ENCODE measurements at regions not wholly inside any gene's neighbourhood (a gene's known extent, or its start where the extent isn't known, plus 50 kb on each side); places are given as distances from the start of the nearest gene placed in this dataset.

DNA sequence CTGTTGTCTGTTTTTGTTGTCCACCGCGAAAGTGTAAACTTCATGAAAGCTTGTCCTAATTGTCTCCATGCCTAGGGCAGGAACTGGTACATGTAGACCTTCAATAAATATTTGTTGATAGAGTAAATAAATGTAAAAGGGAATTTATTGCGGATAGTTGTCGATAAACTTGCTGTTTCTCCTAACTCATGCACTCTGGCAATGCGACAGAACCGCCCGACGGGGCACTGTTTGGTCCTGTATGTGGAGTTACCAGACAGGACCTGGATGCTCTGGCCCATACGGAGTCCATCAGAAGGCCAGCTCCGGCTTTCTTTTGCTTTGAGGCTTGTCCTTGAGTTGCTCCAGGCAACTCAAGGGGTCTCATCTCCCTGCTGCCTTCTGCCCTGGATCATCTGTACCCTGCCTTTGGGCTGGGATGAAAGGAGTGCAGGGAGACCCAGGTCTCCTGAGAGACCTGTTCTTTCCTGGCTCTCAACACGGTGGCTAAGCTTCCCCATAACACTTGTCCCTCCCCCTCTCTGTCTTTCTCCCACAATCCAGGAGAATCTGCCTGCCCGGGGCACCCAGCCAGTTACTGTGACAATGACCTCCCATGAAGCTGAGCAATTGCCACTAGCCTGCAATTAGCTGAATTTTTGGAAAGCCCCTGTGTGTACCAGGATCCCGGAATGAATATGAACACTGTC is 149.5 kb upstream of the PTCH1 start:
- no peak for DNase-seq

DNA sequence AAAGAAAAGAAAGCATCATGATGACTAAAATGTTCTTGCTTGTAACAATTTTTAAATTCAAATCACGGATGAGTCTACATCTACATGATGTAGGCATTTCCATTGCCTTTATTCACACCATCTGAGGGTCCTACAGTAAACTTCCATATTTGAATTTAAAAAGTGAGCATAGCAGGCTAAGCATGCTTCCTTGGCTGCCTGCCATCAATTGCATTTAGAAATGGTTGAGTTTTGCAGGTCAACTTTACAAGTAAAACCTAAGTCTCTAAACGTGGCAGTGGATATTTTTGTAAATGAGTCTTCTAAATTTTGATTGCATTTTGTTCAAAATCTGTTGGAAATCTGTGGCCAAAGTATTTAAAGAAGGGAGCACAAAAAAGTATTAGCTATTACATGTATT is 136.5 kb upstream of the PTCH1 start:
- DNase-seq: no peak

DNA sequence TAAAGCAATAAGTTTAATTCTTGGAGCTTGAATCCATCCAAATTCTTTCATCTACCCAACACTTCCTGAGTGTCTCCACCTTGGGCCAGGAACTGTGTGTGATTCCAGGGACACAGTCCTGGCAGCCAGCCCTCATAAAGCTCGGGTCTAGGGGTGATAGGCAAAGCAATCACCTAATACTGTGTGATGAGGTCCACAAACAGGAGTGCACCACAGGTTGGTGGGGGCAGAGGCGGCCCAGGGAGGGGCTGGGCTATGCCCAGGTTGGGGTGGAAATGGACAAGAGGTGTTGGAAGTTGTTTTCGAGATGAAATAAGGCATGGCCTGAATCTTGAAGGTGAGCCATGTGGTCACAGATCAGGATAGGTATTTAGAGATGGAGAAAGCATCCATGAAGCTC is 133.9 kb upstream of the PTCH1 start:
- DNase-seq: no peak

DNA sequence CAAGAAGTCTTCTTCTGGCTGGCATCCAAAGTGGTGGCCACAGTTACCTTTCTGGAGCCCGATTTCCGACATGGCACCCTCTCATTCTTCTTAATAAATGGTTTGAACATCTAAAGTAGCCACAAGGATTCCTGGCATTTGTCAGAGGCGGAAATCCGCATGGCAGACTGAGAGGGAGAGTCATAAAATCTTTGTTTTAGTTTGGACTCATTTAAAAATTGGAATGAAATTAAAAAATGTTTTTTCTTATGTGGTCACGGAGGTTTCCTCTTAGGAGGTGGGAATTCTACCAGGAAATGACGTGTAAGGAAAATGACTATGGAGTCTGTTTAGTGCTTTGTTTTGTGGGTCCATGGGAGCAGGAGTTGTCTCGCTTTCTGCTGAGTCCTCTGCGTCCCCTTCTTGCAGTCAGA is 133.0 kb upstream of the PTCH1 start:
- DNase-seq: peak; percentile 33

DNA sequence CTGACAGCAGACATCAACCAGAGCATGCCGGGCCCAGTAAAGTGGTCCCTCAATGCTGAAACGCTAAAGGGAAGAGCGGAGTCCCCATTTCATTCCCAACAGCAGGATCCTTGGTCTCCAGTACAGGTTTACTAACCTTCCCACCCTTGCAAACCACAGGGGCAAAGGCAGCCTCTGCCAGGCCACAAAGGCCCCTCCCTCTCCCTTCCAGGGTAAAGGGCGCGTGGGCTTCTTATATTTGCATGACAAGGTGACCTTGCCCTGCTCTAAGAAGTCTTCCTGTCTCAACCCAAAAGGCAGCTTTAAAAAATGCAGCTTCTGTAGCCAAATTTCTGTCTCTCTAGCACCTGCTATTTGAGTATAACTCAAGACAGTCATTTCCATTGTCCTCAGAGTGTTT is 131.5 kb upstream of the PTCH1 start:
- DNase-seq: no peak

DNA sequence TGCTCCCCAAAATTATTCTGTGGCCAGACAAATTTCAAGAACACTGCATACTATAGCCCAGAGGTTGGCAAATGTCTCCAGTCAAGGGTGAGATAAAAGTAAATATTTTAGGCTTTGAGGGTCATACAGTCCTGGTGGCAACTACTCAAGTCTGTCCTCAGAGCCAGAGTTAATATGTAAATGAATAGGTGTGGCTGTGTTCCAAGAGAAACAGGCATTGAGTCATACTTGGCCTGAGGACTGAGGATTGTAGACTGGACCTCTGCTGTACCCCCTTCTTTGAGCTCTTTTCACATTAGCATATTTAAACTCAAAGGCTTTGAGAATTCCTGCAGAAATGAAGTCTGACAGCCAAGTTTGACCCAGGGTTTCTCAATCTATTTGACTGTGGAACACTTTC is 129.2 kb upstream of the PTCH1 start:
- DNase-seq: no peak

DNA sequence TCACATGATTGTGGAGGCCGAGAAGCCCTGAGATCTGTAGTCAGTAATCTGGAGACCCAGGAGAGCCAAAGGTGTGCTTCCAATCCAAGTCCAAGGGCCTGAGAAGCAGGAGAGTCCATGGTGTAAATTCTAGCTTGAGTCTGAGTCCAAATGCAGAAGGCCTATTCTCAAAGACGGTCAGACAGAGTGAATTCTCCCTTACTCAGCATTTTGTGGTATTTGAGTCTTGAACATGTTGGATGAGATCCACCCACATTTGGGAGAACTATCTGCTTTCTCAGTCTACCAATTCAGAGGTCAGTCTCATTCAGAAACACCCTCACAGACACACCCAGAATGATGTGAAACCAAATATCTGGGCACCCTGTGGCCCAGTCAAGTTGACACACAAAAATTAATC is 128.8 kb upstream of the PTCH1 start:
- DNase-seq: no peak

DNA sequence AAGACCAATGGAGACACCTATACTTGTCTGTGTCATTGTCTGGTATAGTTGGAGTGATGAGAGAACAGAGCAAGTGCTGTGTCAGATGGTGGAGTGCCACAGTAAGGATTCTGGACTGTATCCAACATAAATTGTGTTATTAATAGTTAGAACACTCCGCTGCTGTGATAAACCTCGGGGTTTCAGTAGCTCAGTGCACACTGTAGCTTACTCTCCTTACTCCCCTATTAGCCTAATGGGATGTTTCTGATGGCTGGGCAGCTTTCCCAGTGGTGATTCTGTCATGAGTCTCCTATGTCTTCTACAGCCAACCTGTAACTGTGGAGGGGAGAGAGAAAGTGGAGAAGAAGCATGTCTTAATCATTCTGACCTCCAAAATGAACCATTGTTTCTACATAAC is 127.6 kb upstream of the PTCH1 start:
- peak; percentile 38 for DNase-seq

DNA sequence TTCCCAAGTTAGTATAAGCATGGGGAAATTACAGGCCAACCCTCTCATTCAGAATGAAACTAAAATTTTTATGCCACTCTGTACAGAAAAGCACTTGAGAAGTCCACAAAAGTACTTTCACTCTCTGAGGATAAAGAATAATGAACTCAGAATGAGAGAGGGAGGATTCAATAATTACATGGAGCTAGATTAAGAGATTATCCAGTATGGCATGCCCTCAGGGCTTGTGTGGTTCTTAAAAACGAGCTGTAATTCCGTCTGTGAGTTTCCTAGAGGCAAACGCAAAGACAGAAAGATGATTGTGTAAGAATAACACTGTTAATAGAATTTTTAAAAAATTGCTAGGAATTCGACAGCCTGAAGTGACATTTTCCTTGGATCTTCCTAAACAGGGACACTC is 126.8 kb upstream of the PTCH1 start:
- DNase-seq: no peak

DNA sequence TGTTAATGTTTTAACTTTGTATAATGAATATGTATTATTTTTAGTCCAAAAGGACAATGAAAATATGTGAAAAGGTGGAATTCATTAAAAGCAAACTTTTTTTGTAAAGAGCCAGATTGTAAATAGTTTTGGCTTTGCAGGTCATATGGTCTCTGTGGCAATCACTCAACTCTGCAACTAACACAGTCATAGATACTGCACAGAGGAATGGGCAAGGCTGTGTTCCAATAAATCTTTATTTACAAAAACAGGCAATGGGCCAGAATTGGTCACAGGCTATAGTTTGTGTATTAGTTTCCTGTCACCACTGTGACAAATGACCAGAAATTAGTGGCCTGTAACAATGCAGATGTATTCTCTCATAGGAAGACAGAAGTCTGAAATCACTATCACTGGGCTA is 125.4 kb upstream of the PTCH1 start:
- DNase-seq: no peak

DNA sequence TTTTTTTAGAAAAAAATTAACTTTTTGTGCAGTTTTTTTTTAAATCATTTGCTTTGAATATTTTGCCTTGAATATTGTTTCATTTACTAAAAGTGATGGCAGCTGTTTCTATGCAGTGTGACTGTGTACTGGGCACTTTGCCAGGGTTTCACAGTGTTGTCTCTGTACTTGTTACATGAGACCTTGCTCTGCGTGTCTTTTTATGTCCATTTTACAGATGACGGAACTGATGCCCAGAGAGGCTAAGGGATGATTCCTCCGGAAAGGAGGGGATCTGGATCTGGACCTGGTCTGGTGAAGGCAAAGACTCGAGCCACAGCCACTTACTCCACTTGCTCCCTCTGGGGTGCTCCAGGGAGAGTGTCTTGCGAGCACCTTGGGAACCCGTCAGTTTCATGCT is 124.8 kb upstream of the PTCH1 start:
- DNase-seq: no peak

DNA sequence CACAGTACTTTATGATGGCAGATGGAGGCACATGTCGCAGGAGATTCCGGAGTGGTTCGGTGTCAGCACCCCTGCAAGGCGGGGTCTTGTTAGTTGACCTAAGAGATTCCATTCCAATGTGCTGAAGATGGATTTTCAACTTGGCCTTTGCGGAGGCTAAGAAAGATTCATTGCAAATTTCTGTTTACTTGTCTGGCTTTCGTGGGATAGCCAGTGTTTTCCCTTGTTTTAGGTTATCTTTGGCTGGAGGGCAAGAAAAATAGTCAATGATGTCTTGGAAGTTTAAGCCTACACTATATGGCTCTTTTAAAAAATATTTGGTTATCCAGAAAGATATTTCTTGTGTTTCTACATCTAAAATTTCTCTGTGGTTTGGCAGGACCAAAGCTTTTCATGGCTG is 123.6 kb upstream of the PTCH1 start:
- no peak for DNase-seq

DNA sequence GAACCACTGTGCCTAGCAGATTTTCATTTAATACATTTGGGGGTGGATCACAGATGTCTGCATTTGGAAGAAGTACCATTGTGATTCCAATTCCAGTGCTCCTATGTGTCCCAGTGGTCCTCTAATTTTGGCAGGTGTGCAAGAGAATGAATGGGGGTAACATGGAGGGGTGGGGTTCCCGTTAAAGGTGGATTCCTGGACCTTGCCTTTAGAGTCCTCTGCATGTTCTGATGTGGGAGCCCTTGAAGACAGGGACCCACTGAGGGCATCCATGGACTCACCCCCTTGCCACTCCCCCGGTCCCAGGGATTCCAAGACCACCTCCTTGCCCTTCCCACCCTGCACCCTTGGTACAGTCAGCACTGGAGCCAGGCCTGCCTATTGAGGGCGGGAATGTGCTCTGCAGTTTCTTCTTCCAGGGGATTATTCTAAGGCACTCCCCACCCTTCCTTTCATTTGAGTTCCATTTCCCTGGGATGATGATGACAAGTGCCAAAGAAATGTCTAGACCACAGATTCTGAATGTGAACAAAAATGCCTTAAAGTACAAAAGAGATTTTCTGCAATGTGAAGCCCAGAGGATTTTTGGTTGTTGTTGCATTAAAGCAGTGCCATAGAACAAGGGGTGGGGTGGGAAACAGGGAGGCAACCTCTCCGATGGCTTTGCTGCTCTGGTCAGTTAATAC is 119.4 kb upstream of the PTCH1 start:
- DNase-seq: peak; percentile 31

DNA sequence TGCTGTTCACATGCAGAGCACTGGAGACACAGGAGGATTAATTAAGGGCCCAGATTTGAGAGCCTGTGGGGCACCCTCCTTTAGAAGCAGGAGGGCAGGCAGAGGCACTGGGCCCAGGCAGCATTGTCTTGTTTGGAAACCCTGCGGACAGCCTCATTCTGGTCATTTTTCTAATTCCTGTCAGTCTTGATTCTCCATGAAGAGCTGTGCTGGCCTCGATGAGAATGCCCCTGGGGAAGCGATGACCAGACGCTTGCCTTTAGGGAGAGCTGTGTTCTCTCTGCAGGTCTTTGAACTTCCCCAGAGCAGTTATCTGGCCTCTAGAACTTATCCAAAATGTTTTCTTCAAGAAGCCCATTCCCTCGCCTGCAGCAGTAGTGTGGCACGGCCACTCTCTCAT is 117.8 kb upstream of the PTCH1 start:
- DNase-seq: no peak

DNA sequence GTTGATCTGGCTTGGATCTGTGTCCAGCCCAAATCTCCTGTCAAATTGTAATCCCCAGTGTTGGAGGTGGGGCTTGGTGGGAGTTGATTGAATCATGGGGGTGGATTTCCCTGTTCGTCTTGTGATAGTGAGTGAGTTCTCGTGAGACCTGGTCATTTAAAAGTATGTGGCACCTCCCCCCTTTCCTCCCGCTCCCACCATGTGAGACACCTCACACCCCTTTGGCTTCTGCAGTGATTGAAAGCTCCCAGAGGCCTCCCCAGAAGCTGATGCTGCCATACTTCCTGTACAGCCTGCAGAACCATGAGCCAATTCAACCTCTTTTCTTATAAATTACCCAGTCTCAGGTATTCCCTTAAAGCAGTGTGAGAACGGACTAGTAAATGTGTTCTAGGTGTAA is 117.3 kb upstream of the PTCH1 start:
- DNase-seq: no peak

DNA sequence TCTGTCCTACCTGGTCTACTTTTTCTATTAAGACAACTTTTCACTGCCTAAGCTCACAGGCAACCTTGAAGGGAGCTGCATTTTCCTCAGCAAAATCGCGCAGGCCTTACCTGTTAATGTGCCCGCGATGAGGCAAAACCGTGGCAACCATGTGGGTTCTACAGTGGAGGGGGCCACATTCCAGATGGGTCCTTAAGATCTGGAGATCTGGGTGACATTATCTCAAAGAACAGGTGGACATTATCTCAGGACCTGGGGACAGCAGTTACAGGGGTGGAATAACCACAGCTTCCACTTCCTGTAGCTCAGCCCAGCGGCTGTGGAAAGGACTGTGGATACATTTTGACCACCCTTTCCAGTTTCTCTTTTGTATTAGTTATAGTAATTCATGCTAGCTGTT is 112.8 kb upstream of the PTCH1 start:
- no peak for DNase-seq

DNA sequence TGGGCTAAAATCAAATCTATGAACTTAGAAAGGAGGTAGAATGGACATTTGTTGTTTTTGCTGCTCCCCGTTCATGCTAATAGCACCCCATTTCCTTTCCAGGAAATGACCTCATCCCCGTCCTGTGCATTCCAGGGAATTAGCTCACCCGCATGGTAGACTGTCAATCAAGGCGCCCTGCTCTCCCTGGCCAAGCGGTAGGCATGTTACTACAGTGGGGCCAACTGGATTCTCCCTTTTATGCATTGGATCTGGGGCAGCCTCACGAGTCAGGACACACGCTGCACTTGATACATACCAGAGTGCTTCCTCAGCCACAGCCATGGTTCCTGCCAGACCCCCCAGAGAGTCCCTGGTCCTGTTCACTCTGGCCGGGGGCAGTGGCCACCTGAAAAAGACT is 111.0 kb upstream of the PTCH1 start:
- DNase-seq: peak; percentile 23

DNA sequence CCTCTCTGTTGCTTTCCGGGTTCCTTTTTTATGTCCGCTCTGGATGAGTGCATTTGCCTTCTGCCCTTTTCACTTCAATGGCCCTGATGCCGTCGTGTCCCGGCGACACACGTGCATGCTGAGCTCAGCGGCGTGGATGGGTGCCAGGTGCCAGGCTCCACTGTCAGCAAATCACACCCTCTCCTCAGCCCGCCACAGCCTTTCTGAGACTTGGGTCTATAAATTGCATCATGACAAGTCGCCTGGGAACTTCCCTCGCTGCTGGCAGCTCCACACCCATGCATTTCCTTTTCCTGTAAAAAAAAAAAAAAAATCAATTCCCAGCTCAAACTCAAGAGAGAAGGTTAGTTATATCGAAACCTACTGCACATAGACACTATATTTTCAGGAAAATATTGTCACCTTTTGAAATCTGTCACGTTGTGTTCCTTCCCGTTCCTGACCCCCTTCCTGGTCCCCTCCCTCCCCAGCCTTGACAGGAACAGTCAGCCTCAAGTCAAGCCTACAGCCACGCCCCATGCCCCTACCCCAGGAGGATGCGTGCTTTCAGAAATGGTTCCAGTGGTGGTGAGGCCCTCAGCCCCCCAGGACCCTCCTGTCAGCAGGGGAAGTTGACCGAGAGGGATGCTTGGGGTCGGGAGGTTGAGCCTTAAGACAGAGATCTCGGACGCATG is 110.3 kb upstream of the PTCH1 start:
- no peak for DNase-seq

DNA sequence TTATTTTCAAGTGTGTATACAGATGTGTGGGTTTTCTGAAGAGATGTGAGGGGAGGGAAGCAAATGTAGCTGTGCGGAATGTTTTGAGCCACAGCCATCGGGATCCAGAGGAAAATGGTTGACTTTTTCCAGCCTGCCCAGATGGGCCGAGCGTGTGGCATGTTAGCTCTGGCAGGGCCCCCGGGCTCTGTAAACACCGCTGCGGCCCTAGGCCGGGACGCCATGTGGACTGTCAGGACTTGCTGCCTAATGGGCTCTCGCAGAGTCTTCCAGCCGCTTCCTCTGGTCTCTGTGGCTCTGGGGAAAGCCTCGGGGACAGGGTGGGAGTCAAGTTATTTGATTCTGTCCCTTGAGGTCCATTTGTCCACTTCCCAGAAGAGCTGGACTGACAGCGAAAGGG is 109.6 kb upstream of the PTCH1 start:
- no peak for DNase-seq

DNA sequence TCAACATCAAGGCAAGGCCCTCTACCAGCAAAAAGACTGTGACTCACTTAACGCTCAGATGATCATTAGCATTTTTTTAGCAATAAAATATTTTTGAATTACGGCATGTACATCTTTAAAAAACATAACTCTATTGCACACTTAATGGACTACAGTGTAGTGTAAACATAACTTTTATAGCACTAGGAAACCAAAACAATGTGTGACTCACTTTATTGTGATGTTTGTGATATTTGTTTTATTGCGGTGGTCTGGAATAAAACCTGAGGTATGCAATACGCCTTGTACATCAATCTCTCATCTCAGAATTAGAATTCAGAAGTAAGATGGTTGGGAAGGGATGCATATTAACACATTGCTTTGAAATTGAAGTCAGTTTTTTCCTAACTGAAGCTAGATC is 106.9 kb upstream of the PTCH1 start:
- DNase-seq: no peak

DNA sequence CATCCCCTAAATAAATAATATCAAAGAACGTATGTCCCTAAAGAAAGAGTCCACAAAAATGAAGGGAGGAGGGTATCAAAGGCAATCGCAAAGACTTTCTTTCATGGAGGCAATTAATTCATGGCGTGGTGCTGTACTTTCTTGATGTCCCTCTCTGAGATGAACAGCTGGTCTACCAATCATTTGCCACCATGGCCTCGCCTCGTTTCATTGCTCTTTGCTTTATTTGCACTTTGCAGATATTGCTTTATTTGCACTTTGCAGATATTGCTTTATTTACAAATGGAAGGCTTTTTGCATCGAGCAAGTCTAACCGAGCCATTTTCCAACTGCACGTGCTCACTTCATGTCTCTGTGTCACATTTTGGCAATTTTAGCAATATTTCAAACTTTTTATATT is 104.0 kb upstream of the PTCH1 start:
- DNase-seq: no peak

DNA sequence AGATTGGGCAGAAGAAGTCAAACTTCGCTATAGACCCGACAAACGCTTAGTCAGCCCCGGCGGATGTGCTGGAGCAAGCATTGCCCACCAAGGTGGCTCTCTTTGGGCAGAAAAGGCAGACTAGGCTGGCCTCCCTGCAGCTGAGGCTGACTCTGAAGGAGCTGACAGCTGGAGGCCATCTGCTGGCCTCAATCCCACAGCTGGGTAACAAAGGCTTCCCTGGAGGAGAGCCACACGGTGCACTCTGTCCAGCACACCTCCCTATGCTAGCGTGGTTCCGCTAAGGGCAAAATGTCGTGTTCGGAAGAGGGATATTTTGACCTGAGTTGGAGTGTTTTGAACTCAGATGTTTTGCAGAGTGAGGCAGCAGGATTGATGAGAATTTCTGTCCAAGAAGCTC is 103.5 kb upstream of the PTCH1 start:
- DNase-seq: no peak

DNA sequence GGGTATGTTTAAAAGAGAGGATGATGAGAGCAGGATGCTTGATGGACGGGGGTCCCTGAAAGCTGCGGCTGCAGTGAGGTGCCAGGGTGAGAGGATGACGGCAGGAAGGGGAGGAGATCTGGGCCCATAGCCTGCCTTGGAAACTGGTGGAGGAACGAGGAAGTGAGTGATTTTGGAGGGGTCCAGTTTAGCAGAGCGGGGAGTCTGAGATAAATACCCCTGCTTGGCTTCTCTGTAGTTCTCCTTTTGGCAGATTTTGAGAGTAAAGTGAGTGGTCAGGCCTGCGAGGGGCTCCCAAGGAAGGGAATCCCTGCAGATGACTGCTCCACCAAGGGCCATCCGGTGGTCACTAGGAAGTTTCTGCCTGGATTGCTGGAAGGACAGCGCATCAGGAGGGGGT is 98.5 kb upstream of the PTCH1 start:
- DNase-seq: no peak

DNA sequence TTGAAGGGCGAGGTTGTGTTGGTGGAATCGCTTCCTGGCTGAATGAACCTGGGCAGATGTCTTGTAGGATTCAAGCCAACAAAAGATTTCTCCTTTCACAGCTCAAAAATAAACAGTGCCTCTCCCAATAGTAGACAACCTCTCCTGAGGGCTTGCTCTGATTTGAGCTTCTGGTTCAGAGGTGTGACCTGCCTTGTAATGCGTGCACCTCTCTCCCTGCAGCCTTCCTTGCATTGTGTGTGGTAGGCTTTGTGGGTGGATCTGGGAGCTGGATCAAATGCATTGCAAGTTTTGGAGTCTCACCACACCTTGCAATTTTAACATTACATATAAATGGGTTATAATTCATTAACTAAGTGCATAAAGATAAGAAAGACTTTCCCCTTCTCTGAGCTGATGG is 96.9 kb upstream of the PTCH1 start:
- no peak for DNase-seq
